ENCODE measurements at regions not wholly inside any gene's neighbourhood (a gene's known extent, or its start where the extent isn't known, plus 50 kb on each side); places are given as distances from the start of the nearest gene placed in this dataset.

- H3K4me3 ChIP-seq (ENCODE audit: low read depth, low read length) = no peak overlapping the region
- TF ChIP-seq, protein P1, sequence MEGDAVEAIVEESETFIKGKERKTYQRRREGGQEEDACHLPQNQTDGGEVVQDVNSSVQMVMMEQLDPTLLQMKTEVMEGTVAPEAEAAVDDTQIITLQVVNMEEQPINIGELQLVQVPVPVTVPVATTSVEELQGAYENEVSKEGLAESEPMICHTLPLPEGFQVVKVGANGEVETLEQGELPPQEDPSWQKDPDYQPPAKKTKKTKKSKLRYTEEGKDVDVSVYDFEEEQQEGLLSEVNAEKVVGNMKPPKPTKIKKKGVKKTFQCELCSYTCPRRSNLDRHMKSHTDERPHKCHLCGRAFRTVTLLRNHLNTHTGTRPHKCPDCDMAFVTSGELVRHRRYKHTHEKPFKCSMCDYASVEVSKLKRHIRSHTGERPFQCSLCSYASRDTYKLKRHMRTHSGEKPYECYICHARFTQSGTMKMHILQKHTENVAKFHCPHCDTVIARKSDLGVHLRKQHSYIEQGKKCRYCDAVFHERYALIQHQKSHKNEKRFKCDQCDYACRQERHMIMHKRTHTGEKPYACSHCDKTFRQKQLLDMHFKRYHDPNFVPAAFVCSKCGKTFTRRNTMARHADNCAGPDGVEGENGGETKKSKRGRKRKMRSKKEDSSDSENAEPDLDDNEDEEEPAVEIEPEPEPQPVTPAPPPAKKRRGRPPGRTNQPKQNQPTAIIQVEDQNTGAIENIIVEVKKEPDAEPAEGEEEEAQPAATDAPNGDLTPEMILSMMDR (IDR thresholded peaks at IDR 0.05; ENCODE audit: insufficient read depth, low read depth, low read length, missing control alignments) = no peak
- DNase-seq (ENCODE audit: low read depth) = no peak
Observed at GRCh38 chr1:55639526-55639925, 424.4 kb upstream of the USP24 start.

DNA sequence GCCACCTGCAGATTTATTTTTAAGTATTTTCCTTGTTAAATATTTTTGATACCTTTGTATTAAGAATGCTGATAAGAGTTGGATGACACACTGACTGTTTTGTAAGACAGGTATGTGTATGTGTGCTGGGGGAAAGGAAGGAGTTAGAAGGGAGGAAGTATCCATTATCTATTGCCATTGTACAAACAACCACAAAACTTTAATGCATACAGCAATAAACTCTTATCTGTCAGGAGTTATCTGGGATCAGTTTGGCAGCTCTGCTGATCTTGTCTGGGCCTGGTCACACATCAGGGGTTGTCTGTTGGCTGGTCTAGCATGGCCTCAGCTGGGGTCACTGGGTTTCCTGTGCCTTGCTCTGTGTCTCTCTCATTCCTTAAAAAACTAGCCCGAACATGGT lies 423.9 kb upstream of the USP24 start:
- TF ChIP-seq, protein P1 (IDR thresholded peaks at IDR 0.05; ENCODE audit: insufficient read depth, low read depth, low read length, missing control alignments) = no peak
- DNase-seq (ENCODE audit: low read depth) = no peak
- no peak overlapping the region for H3K4me3 ChIP-seq (ENCODE audit: low read depth, low read length)

GRCh38 chr1:55636696-55637095 lies 421.5 kb upstream of the USP24 start:
- DNase-seq (ENCODE audit: low read depth) = no peak
- no peak overlapping the region for H3K4me3 ChIP-seq (ENCODE audit: low read depth, low read length)
- TF ChIP-seq, protein P1 (IDR thresholded peaks at IDR 0.05; ENCODE audit: insufficient read depth, low read depth, low read length, missing control alignments) = no peak

DNA sequence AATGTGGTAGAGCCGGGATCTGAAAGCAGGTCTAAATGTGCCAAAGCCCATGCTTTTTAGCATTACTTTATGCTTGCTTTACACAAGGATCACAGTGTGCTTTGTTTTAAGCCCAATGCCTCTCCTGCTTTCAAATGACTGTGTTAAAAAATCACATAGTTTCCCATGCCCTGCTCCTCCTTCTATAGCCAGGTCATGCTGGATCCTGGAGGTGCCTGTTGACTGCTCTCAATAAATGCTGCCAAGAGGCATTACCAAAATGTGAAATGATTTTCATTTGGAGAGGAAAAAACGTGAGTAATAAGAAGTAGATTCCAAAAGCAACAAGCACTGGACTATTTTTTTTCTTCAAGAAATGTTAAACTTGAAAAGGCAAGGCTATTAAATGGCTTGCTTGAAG lies 420.7 kb upstream of the USP24 start:
- DNase-seq (ENCODE audit: low read depth) = no peak
- TF ChIP-seq, protein P1 (IDR thresholded peaks at IDR 0.05; ENCODE audit: insufficient read depth, low read depth, low read length, missing control alignments) = no peak
- H3K4me3 ChIP-seq (ENCODE audit: low read depth, low read length) = no peak overlapping the region

DNA sequence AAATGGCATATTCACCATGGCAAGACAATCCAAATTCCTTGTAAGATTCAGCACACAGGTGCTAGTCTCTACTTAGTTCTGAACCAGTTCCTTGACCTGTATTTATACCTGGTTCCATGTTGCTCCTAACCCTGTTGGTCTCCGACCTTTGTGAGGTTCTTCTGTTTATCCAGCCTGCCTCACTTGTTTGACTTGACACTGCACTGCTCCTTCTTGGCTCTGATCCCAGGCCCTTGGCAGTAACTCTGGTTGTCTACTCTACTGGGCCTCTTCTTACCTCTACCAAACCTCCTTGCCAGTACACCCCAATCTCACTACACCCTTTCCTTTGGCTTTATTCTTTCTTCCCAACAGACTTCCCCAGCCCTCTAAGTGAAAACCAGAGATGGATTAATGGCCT lies 419.4 kb upstream of the USP24 start:
- DNase-seq (ENCODE audit: low read depth) = no peak
- TF ChIP-seq, protein P1 (IDR thresholded peaks at IDR 0.05; ENCODE audit: insufficient read depth, low read depth, low read length, missing control alignments) = no peak
- no peak overlapping the region for H3K4me3 ChIP-seq (ENCODE audit: low read depth, low read length)

DNA sequence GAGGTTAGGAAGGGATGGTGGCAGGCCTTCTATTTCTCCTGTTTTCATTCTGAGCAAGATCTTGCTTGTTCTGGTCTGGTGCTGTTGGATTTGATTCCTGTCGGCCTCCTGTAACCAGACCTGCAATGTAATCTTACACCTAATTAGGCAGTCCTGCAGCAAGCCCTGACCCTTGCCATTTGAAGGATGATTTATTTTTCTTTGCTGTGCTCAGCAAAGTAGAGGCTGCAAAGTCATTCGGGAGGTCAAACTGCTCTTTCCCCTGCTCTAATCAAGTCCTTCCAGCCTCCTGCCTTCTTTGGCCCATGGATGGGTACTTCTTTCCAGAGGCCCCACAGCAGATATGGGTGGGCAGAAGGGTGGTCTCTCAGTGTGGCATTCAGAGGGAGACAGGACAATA lies 417.7 kb upstream of the USP24 start:
- no peak for DNase-seq (ENCODE audit: low read depth)
- H3K4me3 ChIP-seq (ENCODE audit: low read depth, low read length) = no peak overlapping the region
- TF ChIP-seq, protein P1 (IDR thresholded peaks at IDR 0.05; ENCODE audit: insufficient read depth, low read depth, low read length, missing control alignments) = no peak

- H3K4me3 ChIP-seq (ENCODE audit: low read depth, low read length) = no peak overlapping the region
- DNase-seq (ENCODE audit: low read depth) = no peak
- TF ChIP-seq, protein P1 (IDR thresholded peaks at IDR 0.05; ENCODE audit: insufficient read depth, low read depth, low read length, missing control alignments) = no peak
Observed at GRCh38 chr1:55632058-55632457, 416.9 kb upstream of the USP24 start.
